Lower lobe of right lung (tissue), 2 donors: ENCODE measurements at regions not wholly inside any gene's neighbourhood (a gene's known extent, or its start where the extent isn't known, plus 50 kb on each side); places are given as distances from the start of the nearest gene placed in this dataset.

Source experiments
- ATAC-seq, 2 donors: fragments of 200-7000 bp; cut with Tn5 transposase; one replicate each; pipeline ENCODE4 v1.9.1; 2020 to 2022; ENCODE audit warnings: mild to moderate bottlenecking in 2 of 2, moderate library complexity in 2 of 2
- DNase-seq: peaks from one replicate; pipeline ENCODE4 v3.0.0-alpha.2; 2020
- H3K27ac ChIP-seq: fragments of 200-600 bp; one replicate; pipeline ENCODE4 v1.8.0; 2022
- H3K27me3 ChIP-seq: fragments of 200-600 bp; one replicate; pipeline ENCODE4 v1.8.0; 2022; ENCODE audit warnings: low read depth
- H3K36me3 ChIP-seq: fragments of 200-600 bp; one replicate; pipeline ENCODE4 v1.8.0; 2022; ENCODE audit warnings: mild to moderate bottlenecking
- H3K4me1 ChIP-seq: fragments of 200-600 bp; one replicate; pipeline ENCODE4 v1.8.0; 2022
- H3K4me3 ChIP-seq: fragments of 200-600 bp; one replicate; pipeline ENCODE4 v1.8.0; 2022; ENCODE audit warnings: mild to moderate bottlenecking
- H3K9me3 ChIP-seq: fragments of 200-600 bp; one replicate; pipeline ENCODE4 v1.8.0; 2022
- CTCF ChIP-seq: fragments of 200-600 bp; IDR thresholded peaks from one replicate; pipeline ENCODE4 v1.8.0; 2022; ENCODE audit warnings: antibody characterized with exemption, mild to moderate bottlenecking
- intact Hi-C: fragments of 100-400 bp; cut with DNase I; formaldehyde crosslinking; loops from one replicate; pipeline ENCODE4 v1.11.0; 2022
- donor health status: DM: no; HTN: yes; CAD: no; lungs with severe emphysema.

GRCh38 chr14:97080991-97081390, 283.8 kb downstream of the VRK1 start:
- no peak overlapping the region for H3K27ac ChIP-seq
- H3K4me1 ChIP-seq = no peaks in the 10 kb centered on the region
- no peak overlapping the region for H3K4me3 ChIP-seq
- ATAC-seq (no peak), DNase-seq (no peak)
- no peak for TF ChIP-seq CTCF
- no peaks in the 10 kb centered on the region for H3K36me3 ChIP-seq
- H3K27me3 ChIP-seq = peaks cover 10% of the 10 kb centered on the region
- intact Hi-C loops = no loop called here
- H3K9me3 ChIP-seq = no peaks in the 10 kb centered on the region

- H3K4me1 ChIP-seq = no peaks in the 10 kb centered on the region
- no peaks in the 10 kb centered on the region for H3K36me3 ChIP-seq
- peaks cover 3% of the 10 kb centered on the region for H3K27me3 ChIP-seq
- no peak for TF ChIP-seq CTCF
- DNase-seq (no peak), ATAC-seq (no peak)
- intact Hi-C loops = no loop called here
- no peak overlapping the region for H3K4me3 ChIP-seq
- no peaks in the 10 kb centered on the region for H3K9me3 ChIP-seq
- no peak overlapping the region for H3K27ac ChIP-seq
These were observed 298.1 kb downstream of the VRK1 start for GRCh38 chr14:97095269-97095668.

GRCh38 chr14:97097296-97097695, 300.1 kb downstream of the VRK1 start:
- Histone ChIP-seq H3K4me3 (no peak overlapping the region), H3K4me1 (no peaks in the 10 kb centered on the region), H3K36me3 (no peaks in the 10 kb centered on the region), H3K27me3 (peaks cover 3% of the 10 kb centered on the region), H3K9me3 (no peaks in the 10 kb centered on the region), H3K27ac (no peak overlapping the region)
- intact Hi-C loops = no loop called here
- ATAC-seq (no peak), DNase-seq (no peak)
- no peak for TF ChIP-seq CTCF

GRCh38 chr14:97100306-97100705, 303.1 kb downstream of the VRK1 start:
- H3K36me3 ChIP-seq = no peaks in the 10 kb centered on the region
- no peak overlapping the region for H3K27ac ChIP-seq
- TF ChIP-seq CTCF = no peak
- ATAC-seq (no peak), DNase-seq (no peak)
- intact Hi-C loops = no loop called here
- no peak overlapping the region for H3K4me3 ChIP-seq
- no peaks in the 10 kb centered on the region for H3K4me1 ChIP-seq
- H3K27me3 ChIP-seq = peaks cover 3% of the 10 kb centered on the region
- no peaks in the 10 kb centered on the region for H3K9me3 ChIP-seq

GRCh38 chr14:97101561-97101960, 304.4 kb downstream of the VRK1 start:
- H3K27ac ChIP-seq = no peak overlapping the region
- no peaks in the 10 kb centered on the region for H3K36me3 ChIP-seq
- H3K4me1 ChIP-seq = no peaks in the 10 kb centered on the region
- intact Hi-C loops = no loop called here
- H3K4me3 ChIP-seq = no peak overlapping the region
- H3K9me3 ChIP-seq = no peaks in the 10 kb centered on the region
- peaks cover 6% of the 10 kb centered on the region for H3K27me3 ChIP-seq
- TF ChIP-seq CTCF = no peak
- ATAC-seq = no peak
- no peak for DNase-seq

- Histone ChIP-seq H3K4me3 (no peak overlapping the region), H3K27me3 (peaks cover 8% of the 10 kb centered on the region), H3K4me1 (no peaks in the 10 kb centered on the region), H3K9me3 (no peaks in the 10 kb centered on the region), H3K27ac (no peak overlapping the region), H3K36me3 (no peaks in the 10 kb centered on the region)
- ATAC-seq (no peak), DNase-seq (no peak)
- intact Hi-C loops = no loop called here
- TF ChIP-seq CTCF = no peak
These were observed 306.8 kb downstream of the VRK1 start for GRCh38 chr14:97104029-97104428.
